ENCODE measurements at regions not wholly inside any gene's neighbourhood (a gene's known extent, or its start where the extent isn't known, plus 50 kb on each side); places are given as distances from the start of the nearest gene placed in this dataset.
A peak's percentile ranks its signal among the peaks of the same experiment; 100 is the strongest.

DNA sequence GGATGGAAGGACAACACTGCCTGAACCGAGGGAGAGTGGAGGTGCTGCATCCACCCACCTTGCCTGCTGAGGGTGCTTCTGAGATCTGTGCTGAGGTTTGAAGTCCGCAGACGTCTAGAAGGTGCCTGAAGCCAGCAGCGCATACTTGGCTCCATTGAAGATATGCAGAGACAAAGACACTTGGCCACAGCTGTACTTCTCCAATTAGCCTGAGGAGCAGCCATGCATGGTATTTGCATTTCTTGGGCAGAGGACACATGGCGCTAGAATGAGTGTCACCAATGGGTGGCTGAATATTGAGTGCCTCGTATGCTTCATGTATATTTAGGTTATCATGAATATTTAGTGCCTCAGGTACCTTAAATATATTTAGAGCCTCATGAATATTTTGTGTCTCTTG, 128.7 kb upstream of the ATP6AP2 start:
- no peak for DNase-seq
- Histone ChIP-seq H3K36me3 (no peaks in the 10 kb centered on the region), H3K9me3 (no peaks in the 10 kb centered on the region), H3K27ac (no peak overlapping the region), H3K27me3 (no peaks in the 10 kb centered on the region), H3K4me3 (no peak overlapping the region), H3K9ac (ENCODE audit: low read depth in 2 of 2, low read length in 2 of 2) (no peak overlapping the region), H3K4me1 (no peaks in the 10 kb centered on the region)
- TF ChIP-seq, protein P1, sequence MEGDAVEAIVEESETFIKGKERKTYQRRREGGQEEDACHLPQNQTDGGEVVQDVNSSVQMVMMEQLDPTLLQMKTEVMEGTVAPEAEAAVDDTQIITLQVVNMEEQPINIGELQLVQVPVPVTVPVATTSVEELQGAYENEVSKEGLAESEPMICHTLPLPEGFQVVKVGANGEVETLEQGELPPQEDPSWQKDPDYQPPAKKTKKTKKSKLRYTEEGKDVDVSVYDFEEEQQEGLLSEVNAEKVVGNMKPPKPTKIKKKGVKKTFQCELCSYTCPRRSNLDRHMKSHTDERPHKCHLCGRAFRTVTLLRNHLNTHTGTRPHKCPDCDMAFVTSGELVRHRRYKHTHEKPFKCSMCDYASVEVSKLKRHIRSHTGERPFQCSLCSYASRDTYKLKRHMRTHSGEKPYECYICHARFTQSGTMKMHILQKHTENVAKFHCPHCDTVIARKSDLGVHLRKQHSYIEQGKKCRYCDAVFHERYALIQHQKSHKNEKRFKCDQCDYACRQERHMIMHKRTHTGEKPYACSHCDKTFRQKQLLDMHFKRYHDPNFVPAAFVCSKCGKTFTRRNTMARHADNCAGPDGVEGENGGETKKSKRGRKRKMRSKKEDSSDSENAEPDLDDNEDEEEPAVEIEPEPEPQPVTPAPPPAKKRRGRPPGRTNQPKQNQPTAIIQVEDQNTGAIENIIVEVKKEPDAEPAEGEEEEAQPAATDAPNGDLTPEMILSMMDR (IDR thresholded peaks at IDR 0.05), result no peak
- intact Hi-C loops (cut with DNase I), result no loop called here

GRCh38 chrX:40449956-40450706, 130.6 kb upstream of the ATP6AP2 start:
- no peak overlapping the region for H3K27ac ChIP-seq
- TF ChIP-seq, protein P1 (IDR thresholded peaks at IDR 0.05), result no peak

DNA sequence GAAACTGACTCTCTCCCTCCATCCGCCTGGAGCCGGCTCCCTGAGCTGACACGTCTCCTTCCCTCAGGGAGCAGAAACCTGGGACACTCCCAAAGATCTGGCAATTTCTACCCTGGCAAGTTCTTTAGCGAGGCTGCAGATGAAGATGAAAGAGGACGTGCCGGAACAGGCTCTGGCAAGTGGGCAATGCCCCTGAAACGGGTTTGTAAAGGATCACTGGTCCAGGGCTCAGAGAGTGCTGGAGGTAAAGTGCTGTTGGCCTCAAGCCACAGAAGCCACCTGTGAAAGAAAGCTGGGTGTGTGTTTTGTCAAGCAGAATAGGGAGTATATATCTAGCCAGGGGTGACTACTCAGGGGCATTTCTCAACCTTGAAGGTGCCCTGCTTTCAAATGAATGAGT, 131.4 kb upstream of the ATP6AP2 start:
- intact Hi-C loops (cut with DNase I), result no loop called here
- no peaks in the 10 kb centered on the region for H3K4me1 ChIP-seq
- H3K4me3 ChIP-seq, result no peak overlapping the region
- H3K27me3 ChIP-seq, result no peaks in the 10 kb centered on the region
- H3K9ac ChIP-seq (ENCODE audit: low read depth in 2 of 2, low read length in 2 of 2), result no peak overlapping the region
- no peaks in the 10 kb centered on the region for H3K36me3 ChIP-seq
- no peak overlapping the region for H3K27ac ChIP-seq
- TF ChIP-seq, protein P1 (IDR thresholded peaks at IDR 0.05), result no peak
- no peaks in the 10 kb centered on the region for H3K9me3 ChIP-seq
- DNase-seq, result no peak

More at GRCh38 chrX:40449956-40450706, 130.6 kb upstream of the ATP6AP2 start:
- Histone ChIP-seq H3K4me1 (no peaks in the 10 kb centered on the region), H3K4me3 (no peak overlapping the region), H3K9ac (ENCODE audit: low read depth in 2 of 2, low read length in 2 of 2) (no peak overlapping the region), H3K9me3 (no peaks in the 10 kb centered on the region), H3K27me3 (no peaks in the 10 kb centered on the region), H3K36me3 (no peaks in the 10 kb centered on the region)
- no peak for DNase-seq
- intact Hi-C loops (cut with DNase I), result no loop called here

GRCh38 chrX:40448793-40449192, 132.0 kb upstream of the ATP6AP2 start:
- no peak for DNase-seq
- TF ChIP-seq, protein P1 (IDR thresholded peaks at IDR 0.05), result no peak
- H3K4me3 ChIP-seq, result no peak overlapping the region
- intact Hi-C loops (cut with DNase I), result no loop called here
- H3K4me1 ChIP-seq, result no peaks in the 10 kb centered on the region
- no peak overlapping the region for H3K9ac ChIP-seq (ENCODE audit: low read depth in 2 of 2, low read length in 2 of 2)
- no peaks in the 10 kb centered on the region for H3K9me3 ChIP-seq
- H3K27ac ChIP-seq, result no peak overlapping the region
- H3K36me3 ChIP-seq, result no peaks in the 10 kb centered on the region
- no peaks in the 10 kb centered on the region for H3K27me3 ChIP-seq

- peak; percentile 34 for DNase-seq
- no peak overlapping the region for H3K4me3 ChIP-seq
- intact Hi-C loops (cut with DNase I), result no loop called here
- peaks cover 4% of the 10 kb centered on the region for H3K27me3 ChIP-seq
- H3K36me3 ChIP-seq, result no peaks in the 10 kb centered on the region
- H3K27ac ChIP-seq, result no peak overlapping the region
- H3K9ac ChIP-seq (ENCODE audit: low read depth in 2 of 2, low read length in 2 of 2), result no peak overlapping the region
- no peaks in the 10 kb centered on the region for H3K4me1 ChIP-seq
- H3K9me3 ChIP-seq, result no peaks in the 10 kb centered on the region
- TF ChIP-seq, protein P1 (IDR thresholded peaks at IDR 0.05), result no peak
Observed at GRCh38 chrX:40446921-40447320, 133.8 kb upstream of the ATP6AP2 start.
